NOMO-1 (cell line): ENCODE measurements at regions not wholly inside any gene's neighbourhood (a gene's known extent, or its start where the extent isn't known, plus 50 kb on each side); places are given as distances from the start of the nearest gene placed in this dataset.

Experiments
- DNase-seq, 2 experiments: peaks; one replicate each; lab custom pipeline; 2025; ENCODE audit not compliant: unreplicated experiment in 2 of 2; lab: John Stamatoyannopoulos, UW

GRCh38 chr7:422191-422885 lies 97.3 kb downstream of the PDGFA start:
- no peak for DNase-seq

- DNase-seq = no peak
Observed at GRCh38 chr7:422886-423225, 96.8 kb downstream of the PDGFA start.

- no peak for DNase-seq
Observed at GRCh38 chr7:423312-424260, 96.1 kb downstream of the PDGFA start.

GRCh38 chr7:424301-424935 lies 95.2 kb downstream of the PDGFA start:
- no peak for DNase-seq

- DNase-seq = no peak
Observed at GRCh38 chr7:424961-425793, 94.5 kb downstream of the PDGFA start.

- DNase-seq = no peak
Observed at GRCh38 chr7:425794-426188, 93.9 kb downstream of the PDGFA start.

- no peak for DNase-seq
Observed at GRCh38 chr7:426510-426909, 93.1 kb downstream of the PDGFA start.

- no peak for DNase-seq
Observed at GRCh38 chr7:427506-428103, 92.0 kb downstream of the PDGFA start.

- DNase-seq = no peak
Observed at GRCh38 chr7:428387-428786, 91.3 kb downstream of the PDGFA start.

- DNase-seq = no peak
Observed at GRCh38 chr7:428927-429827, 90.5 kb downstream of the PDGFA start.

GRCh38 chr7:429828-430180 lies 89.8 kb downstream of the PDGFA start:
- DNase-seq = no peak

- no peak for DNase-seq
Observed at GRCh38 chr7:431041-431440, 88.6 kb downstream of the PDGFA start.

- DNase-seq = no peak
Observed at GRCh38 chr7:431658-432111, 88.0 kb downstream of the PDGFA start.

GRCh38 chr7:432256-432655 lies 87.4 kb downstream of the PDGFA start:
- DNase-seq = no peak

- no peak for DNase-seq
Observed at GRCh38 chr7:432933-433332, 86.7 kb downstream of the PDGFA start.

GRCh38 chr7:433558-433957 lies 86.1 kb downstream of the PDGFA start:
- no peak for DNase-seq

GRCh38 chr7:434891-435629 lies 84.6 kb downstream of the PDGFA start:
- DNase-seq = peak in 1 of 2 experiments; percentile 47

- DNase-seq = no peak
Observed at GRCh38 chr7:435630-436366, 83.8 kb downstream of the PDGFA start.
